CD4-positive, alpha-beta T cell treated with Interleukin-1 beta for 1 hour (primary cell): ENCODE measurements at regions not wholly inside any gene's neighbourhood (a gene's known extent, or its start where the extent isn't known, plus 50 kb on each side); places are given as distances from the start of the nearest gene placed in this dataset.
"Not testable (repeated sequence)": the region's sequence is repeated elsewhere in the genome, so short reads cannot be mapped to it uniquely, and the experiment has no call there.

Experiments used
- DNase-seq, 2 donors: peaks; one replicate each; pipeline ENCODE4 v3.0.0-alpha.2; 2020 to 2022

DNA sequence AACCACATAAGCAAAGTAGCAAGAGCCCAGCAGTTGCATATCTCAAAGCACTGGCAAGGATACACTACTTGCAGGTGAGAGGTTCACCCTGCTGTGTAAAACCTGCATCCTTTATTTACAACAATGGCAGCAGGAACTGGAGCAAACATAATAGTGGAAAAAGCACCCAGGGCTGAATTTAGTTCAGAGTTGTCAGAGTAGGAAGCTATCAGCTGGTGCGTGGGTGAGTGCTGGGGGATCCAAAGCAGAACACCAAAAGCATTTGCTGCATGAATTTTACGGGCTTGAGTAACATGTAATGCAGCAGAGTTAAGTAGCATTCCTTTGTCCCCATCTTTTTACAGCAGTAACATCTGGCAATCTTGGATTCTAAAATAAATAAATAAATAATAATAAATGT lies 73.5 kb upstream of the SRD5A2 start:
- no peak for DNase-seq

DNA sequence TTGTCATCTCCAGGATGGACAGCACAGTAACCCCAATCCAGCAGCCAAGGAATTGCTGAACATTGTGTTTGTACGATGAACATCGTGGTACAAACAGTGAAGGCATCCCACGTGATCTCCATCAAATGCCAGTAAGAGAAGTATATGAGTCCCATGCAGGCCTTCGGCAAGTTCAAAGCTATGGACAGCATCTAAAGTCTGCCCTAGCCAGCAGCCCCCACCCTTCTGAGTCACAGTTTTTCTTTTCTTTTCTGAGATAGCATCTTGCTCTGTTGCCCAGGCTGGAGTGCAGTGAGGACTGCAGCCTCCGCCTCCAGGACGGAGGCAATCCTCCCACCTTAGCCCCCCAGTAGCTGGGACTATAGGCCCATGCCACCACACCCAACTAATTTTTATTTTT lies 71.0 kb upstream of the SRD5A2 start:
- no peak for DNase-seq

DNA sequence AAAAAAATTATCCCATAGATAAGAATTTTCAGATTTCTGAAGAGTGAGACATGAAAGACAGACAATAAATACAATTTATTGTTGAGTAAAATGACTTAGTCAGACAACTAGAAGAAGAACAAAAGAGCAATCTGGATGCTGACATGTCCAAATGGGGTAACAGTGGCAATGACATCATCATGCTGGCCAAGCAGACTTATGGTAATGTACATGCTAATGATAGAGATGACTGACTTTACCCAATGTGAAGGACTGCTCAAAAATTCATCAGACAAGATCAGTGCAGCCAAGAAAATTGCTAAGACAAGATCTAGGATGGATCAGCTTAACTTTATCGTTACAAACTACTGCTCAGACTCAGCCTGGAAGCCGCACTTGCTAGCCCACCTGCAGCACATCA lies 70.5 kb upstream of the SRD5A2 start:
- no peak for DNase-seq

DNA sequence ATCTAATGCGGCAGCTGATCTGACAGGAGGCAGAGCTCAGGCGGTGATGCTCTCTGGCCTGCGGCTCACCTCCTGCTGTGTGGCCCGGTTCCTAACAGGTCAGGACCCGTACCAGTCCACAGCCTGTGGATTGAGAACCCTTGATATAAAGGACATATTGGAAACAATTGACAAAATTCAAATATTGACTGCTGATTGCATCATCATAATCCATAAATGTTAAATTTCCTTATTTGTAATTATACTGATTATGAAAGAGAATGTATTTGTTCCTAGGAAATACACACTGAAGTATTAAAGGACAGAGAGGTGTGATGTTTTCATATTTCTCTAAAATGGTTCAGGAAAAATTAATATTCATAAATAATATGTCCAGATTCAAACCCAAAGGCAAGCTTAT lies 63.8 kb upstream of the SRD5A2 start:
- DNase-seq, result no peak

DNA sequence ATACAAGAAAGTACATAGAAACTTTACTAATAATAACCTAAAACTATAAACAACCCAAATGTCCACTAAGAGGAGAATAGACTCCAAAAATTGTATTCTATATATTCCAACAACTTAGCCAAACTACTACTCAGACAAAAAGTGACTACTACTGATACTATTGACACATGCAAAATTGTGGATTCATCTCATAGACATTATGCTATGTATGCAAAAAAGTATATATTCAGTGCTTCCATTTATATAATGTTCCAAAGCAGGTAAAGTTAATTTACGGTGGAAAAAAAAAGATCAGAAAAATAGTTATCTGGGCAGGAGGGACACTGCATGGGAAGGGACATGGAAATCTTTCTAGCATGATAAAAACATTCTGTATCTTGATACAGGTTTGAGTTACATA lies 62.0 kb upstream of the SRD5A2 start:
- no peak for DNase-seq

DNA sequence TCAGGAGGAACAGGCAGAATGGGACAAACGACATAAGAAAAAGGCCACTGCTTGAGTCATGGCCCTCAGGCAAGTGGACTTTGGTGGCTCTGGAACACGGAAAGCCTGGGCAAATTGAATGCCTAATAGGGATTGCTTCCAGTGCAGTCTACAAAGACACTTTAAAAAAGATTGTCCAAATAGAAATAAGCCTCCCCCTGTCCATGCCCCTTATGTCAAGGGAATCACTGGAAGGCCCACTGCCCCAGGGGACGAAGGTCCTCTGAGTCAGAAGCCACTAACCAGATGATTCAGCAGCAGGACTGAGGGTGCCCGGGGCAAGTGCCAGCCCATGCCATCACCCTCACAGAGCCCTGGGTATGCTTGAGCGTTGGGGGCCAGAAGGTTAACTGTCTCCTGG lies 51.5 kb upstream of the SRD5A2 start:
- DNase-seq, result not testable (repeated sequence)
